A673 (cell line): ENCODE measurements at regions not wholly inside any gene's neighbourhood (a gene's known extent, or its start where the extent isn't known, plus 50 kb on each side); places are given as distances from the start of the nearest gene placed in this dataset.

ENCODE experiments used
- BruUV-seq: library from RNA; stranded (reverse); fragments of 400-500 nt; replicated peaks from 2 replicates; lab custom pipeline; 2021; lab: Mats Ljungman, UMichigan
- CTCF ChIA-PET: fragments of 300-600 bp; sonication (Branson Sonifier 250); formaldehyde crosslinking; loops from one replicate; lab custom pipeline; 2022; ENCODE audit warnings: antibody characterized with exemption; lab: Charles Lee
- POLR2A ChIA-PET: fragments of 300-600 bp; sonication (Branson Sonifier 250); formaldehyde crosslinking; loops from one replicate; lab custom pipeline; 2022; ENCODE audit warnings: antibody characterized with exemption; ENCODE audit not compliant: low non-redundant PET; lab: Charles Lee
- DNase-seq: peaks from one replicate; pipeline ENCODE4 v3.0.0-alpha.2; 2015; ENCODE audit warnings: low spot score
- H3K27ac ChIP-seq: fragments of 200-600 bp; sonication (generic); 2 replicates; pipeline ENCODE4 v1.5.1; 2016; ENCODE audit warnings: mixed run types, low read depth, mild to moderate bottlenecking, mixed read lengths, antibody characterized with exemption, low read length; ENCODE audit not compliant: poor library complexity, severe bottlenecking
- H3K27me3 ChIP-seq: fragments of 200-600 bp; sonication (generic); replicated peaks from 2 replicates; pipeline ENCODE4 v1.6.1; 2017; ENCODE audit warnings: mixed run types, low read depth, mild to moderate bottlenecking, mixed read lengths, antibody characterized with exemption, low read length; ENCODE audit not compliant: insufficient read depth, poor library complexity
- H3K36me3 ChIP-seq: fragments of 200-600 bp; sonication (generic); 2 replicates; pipeline ENCODE4 v1.6.1; 2016; ENCODE audit warnings: mixed run types, mild to moderate bottlenecking, mixed read lengths, antibody characterized with exemption, low read length; ENCODE audit not compliant: insufficient read depth, poor library complexity, severe bottlenecking
- H3K4me1 ChIP-seq: fragments of 200-600 bp; sonication (generic); 2 replicates; pipeline ENCODE4 v1.6.1; 2017; ENCODE audit warnings: mixed run types, mild to moderate bottlenecking, mixed read lengths, antibody characterized with exemption, low read length; ENCODE audit not compliant: insufficient read depth, poor library complexity, severe bottlenecking
- H3K4me3 ChIP-seq: fragments of 200-600 bp; sonication (generic); 2 replicates; pipeline ENCODE4 v1.5.1; 2016; ENCODE audit warnings: low read depth, mixed run types, mild to moderate bottlenecking, mixed read lengths, low read length; ENCODE audit not compliant: poor library complexity, severe bottlenecking
- H3K9me3 ChIP-seq: fragments of 200-600 bp; sonication (generic); 2 replicates; pipeline ENCODE4 v1.6.1; 2016; ENCODE audit warnings: mixed run types, low read depth, mild to moderate bottlenecking, mixed read lengths, antibody characterized with exemption, low read length; ENCODE audit not compliant: poor library complexity, severe bottlenecking
- EZH2 ChIP-seq: fragments of 200-600 bp; sonication (generic); IDR thresholded peaks from 2 replicates; pipeline ENCODE4 v1.6.1; 2017; ENCODE audit warnings: borderline replicate concordance, low read depth, mild to moderate bottlenecking, mixed read lengths, antibody characterized with exemption, low read length; ENCODE audit not compliant: poor library complexity, severe bottlenecking
- intact Hi-C: fragments of 100-400 bp; cut with micrococcal nuclease; formaldehyde crosslinking; loops from one replicate; pipeline ENCODE4 v1.10.0; 2022; ENCODE audit not compliant: unreplicated experiment
- TF ChIP-seq, protein P1 (sequence below): fragments of 300-800, 200-600 bp; sonication (generic); conservative IDR thresholded peaks from 2 replicates; pipeline ENCODE4 v1.5.1; 2017; ENCODE audit warnings: low read depth, mild to moderate bottlenecking, antibody characterized with exemption, low read length, moderate library complexity, mixed read lengths

DNA sequence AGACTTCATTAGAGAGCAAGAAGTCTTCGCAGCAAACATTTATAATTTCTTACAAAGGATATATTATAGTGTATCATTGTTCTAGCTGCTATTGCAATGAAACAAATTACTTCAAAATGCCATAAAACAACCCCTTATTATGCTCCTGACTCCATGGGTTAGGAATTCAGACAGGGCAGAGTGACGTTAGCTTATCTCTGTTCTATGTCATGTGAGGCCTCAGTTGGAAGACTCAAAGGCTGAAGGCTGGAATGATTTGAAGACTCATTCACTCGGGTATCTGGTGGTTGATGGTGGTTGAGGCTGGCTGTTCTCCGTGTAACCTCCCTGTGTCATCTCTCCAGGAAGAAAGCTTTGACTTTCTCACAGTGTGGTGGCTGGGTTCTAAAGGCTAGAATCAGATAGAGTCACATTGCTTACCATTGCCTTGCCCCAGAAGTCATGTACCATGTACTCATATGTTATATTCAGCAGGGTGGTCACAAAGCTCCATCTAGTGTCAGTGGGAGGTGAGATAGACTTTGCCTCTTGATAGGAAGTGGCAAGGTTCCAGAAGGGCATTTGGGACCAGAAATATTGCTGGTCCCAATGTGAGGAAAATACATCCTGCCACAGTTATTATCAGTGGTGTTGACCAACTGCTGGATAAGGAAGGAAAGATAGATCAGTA, 226.9 kb downstream of the TMEM38B start:
- TF ChIP-seq EZH2: no peak
- TF ChIP-seq, protein P1, sequence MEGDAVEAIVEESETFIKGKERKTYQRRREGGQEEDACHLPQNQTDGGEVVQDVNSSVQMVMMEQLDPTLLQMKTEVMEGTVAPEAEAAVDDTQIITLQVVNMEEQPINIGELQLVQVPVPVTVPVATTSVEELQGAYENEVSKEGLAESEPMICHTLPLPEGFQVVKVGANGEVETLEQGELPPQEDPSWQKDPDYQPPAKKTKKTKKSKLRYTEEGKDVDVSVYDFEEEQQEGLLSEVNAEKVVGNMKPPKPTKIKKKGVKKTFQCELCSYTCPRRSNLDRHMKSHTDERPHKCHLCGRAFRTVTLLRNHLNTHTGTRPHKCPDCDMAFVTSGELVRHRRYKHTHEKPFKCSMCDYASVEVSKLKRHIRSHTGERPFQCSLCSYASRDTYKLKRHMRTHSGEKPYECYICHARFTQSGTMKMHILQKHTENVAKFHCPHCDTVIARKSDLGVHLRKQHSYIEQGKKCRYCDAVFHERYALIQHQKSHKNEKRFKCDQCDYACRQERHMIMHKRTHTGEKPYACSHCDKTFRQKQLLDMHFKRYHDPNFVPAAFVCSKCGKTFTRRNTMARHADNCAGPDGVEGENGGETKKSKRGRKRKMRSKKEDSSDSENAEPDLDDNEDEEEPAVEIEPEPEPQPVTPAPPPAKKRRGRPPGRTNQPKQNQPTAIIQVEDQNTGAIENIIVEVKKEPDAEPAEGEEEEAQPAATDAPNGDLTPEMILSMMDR: no peak
- no peak overlapping the region for H3K27ac ChIP-seq
- H3K36me3 ChIP-seq: no peaks in the 10 kb centered on the region
- BruUV-seq: no TSS peak
- POLR2A ChIA-PET: no interaction called here
- no peaks in the 10 kb centered on the region for H3K9me3 ChIP-seq
- peaks cover 4% of the 10 kb centered on the region for H3K27me3 ChIP-seq
- no peaks in the 10 kb centered on the region for H3K4me1 ChIP-seq
- H3K4me3 ChIP-seq: no peak overlapping the region
- peak; percentile 1 for DNase-seq
- CTCF ChIA-PET: no interaction called here
- intact Hi-C loops: no loop called here

DNA sequence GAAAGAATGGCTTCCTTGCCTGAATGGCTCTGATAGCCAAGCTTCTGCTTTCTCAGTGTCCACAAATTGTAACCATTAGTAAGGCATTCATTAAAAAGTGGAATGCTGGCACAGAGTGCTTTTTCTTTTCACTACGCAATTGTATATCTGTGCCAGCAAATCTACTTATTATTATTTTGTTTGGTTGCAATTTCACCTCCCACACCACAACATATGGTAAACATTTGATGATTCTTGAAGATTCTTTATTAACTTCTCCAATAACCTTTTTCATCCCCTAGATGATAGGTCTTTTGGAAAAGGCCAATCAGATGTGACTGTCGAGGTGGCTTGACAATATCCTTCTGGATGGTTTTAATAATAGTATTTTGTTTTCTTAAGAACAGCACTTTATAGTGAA, 234.1 kb downstream of the TMEM38B start:
- Histone ChIP-seq H3K36me3 (no peaks in the 10 kb centered on the region), H3K4me3 (no peak overlapping the region), H3K27ac (no peak overlapping the region), H3K27me3 (peaks cover 4% of the 10 kb centered on the region), H3K9me3 (no peaks in the 10 kb centered on the region), H3K4me1 (no peaks in the 10 kb centered on the region)
- intact Hi-C loops: no loop called here
- TF ChIP-seq, protein P1: no peak
- no peak for TF ChIP-seq EZH2
- BruUV-seq: no TSS peak
- ChIA-PET CTCF (no interaction called here), POLR2A (no interaction called here)
- no peak for DNase-seq

DNA sequence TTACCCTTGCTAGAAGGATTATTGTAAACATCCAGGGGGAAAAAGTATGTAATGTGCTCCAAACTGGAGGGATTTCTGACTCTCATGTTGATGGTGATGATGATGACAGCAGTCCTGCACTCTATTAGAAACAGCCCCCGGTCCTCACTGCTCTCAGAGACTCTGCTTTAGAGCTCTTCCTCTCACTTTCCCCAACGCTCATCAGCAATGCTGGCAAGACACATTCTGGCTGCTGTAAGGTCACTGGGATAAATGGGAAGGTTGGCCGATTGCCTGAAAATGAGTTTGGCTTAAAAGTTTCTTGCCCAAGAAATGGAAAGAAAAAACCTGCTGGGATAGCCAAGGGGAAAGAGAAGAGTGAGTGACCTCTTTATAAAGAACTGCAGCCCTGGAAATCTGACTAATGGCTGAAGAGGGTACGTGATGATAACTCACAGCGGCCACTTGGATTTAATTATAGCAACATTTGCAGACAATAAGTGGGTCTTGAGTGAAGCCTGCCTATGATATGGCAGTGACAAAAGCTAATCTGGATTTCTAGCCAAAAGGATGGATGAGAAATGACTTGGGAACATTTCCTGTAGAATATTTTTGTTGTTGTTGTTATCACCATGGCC, 235.8 kb downstream of the TMEM38B start:
- CTCF ChIA-PET: no interaction called here
- intact Hi-C loops: no loop called here
- Histone ChIP-seq H3K27me3 (peaks cover 4% of the 10 kb centered on the region), H3K9me3 (no peaks in the 10 kb centered on the region), H3K4me3 (no peak overlapping the region), H3K36me3 (no peaks in the 10 kb centered on the region), H3K4me1 (no peaks in the 10 kb centered on the region), H3K27ac (no peak overlapping the region)
- POLR2A ChIA-PET: no interaction called here
- BruUV-seq: no TSS peak
- no peak for DNase-seq
- TF ChIP-seq EZH2: no peak
- TF ChIP-seq, protein P1: no peak
